TTC549 (cell line): ENCODE measurements at regions not wholly inside any gene's neighbourhood (a gene's known extent, or its start where the extent isn't known, plus 50 kb on each side); places are given as distances from the start of the nearest gene placed in this dataset.
"Not testable (repeated sequence)": the region's sequence is repeated elsewhere in the genome, so short reads cannot be mapped to it uniquely, and the experiment has no call there.

Source experiments
- FAIRE-seq: peaks from 2 replicates; lab custom pipeline; 2012; peaks lifted over from hg19 to GRCh38; lab: Jason Lieb, UNC

- FAIRE-seq: no peak
These were observed 269.7 kb upstream of the DCC start for GRCh38 chr18:52070291-52070756.

GRCh38 chr18:52077251-52077983 is 262.6 kb upstream of the DCC start:
- FAIRE-seq: no peak

- no peak for FAIRE-seq
These were observed 257.8 kb upstream of the DCC start for GRCh38 chr18:52082246-52082645.

- FAIRE-seq: no peak
These were observed 252.9 kb upstream of the DCC start for GRCh38 chr18:52087140-52087539.

- FAIRE-seq: no peak
These were observed 250.0 kb upstream of the DCC start for GRCh38 chr18:52090005-52090404.

GRCh38 chr18:52093171-52093570 is 246.8 kb upstream of the DCC start:
- FAIRE-seq: no peak

- no peak for FAIRE-seq
These were observed 221.3 kb upstream of the DCC start for GRCh38 chr18:52118684-52119083.

DNA sequence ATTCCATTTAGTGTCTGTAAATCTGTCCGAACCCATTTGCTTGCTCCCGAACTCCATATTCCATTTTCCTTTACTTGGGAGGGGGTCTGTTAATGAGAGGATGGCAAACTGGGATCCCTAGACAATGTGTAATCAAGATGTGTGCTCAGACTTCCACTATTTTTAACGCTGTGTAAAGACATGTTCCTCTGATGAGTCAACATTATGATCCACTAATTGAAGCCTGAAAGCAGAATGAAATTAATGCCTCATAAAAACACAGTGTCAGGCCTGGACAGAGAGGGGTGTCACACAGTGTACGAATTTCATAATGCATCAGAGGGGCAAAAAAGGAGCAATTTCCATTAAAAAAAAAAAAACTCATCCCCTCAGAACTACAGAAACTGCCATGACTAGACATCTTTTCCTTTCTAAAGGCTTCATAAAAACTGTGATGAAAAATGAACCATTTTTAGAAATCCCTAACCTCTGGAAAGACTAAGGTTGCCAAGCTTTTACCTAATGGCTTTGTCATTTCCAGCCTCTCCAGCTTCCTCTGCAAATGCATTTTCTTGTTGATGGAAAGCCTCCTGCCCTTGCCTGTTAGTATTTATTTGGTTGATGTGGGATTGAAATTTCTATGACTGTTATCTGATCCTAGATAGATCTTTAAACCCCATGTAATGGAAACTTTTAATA is 209.2 kb upstream of the DCC start:
- FAIRE-seq: no peak

GRCh38 chr18:52131845-52132244 is 208.2 kb upstream of the DCC start:
- no peak for FAIRE-seq

- FAIRE-seq: no peak
These were observed 203.5 kb upstream of the DCC start for GRCh38 chr18:52136532-52136931.

- no peak for FAIRE-seq
These were observed 199.0 kb upstream of the DCC start for GRCh38 chr18:52140986-52141385.

GRCh38 chr18:52150050-52150449 is 189.9 kb upstream of the DCC start:
- no peak for FAIRE-seq

- FAIRE-seq: no peak
These were observed 188.0 kb upstream of the DCC start for GRCh38 chr18:52152036-52152435.

DNA sequence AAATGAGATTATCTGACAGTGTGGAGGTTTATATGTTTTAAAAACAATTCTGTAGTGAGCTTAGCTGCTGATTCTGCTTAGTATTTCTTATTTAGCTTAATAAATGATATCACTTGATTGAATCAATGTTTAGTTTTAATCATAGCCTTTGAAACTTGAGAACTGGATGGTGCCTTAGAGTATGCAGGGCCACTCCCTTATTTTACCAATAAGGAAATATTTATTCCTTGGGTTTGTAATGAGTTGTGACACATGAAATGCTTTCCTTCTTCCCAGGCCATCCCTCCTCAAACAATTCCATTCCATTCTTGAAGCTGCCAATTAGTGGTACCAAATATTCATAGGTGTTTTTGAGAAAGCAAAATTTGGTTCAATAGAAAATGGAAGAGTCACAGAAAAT is 183.8 kb upstream of the DCC start:
- FAIRE-seq: no peak

DNA sequence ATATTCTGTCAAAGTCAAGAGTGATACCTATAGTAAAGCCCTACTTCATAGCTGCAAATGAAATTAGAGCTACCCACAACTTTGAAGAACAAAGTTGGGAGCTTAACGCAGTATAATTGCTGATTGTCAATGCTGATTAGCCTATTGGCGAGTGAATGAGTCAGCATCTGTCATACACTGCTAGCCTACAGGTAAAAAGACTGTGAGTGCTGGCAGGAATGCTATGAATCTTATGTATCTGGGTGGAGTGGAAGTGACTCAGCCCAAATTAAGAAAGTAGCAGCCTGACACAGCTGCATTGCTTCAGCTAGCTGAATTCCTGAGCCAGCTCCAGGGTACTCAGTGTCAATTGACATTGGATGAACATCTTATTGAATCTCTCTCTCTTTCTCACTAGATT is 179.4 kb upstream of the DCC start:
- FAIRE-seq: no peak

GRCh38 chr18:52163478-52163877 is 176.5 kb upstream of the DCC start:
- FAIRE-seq: no peak

DNA sequence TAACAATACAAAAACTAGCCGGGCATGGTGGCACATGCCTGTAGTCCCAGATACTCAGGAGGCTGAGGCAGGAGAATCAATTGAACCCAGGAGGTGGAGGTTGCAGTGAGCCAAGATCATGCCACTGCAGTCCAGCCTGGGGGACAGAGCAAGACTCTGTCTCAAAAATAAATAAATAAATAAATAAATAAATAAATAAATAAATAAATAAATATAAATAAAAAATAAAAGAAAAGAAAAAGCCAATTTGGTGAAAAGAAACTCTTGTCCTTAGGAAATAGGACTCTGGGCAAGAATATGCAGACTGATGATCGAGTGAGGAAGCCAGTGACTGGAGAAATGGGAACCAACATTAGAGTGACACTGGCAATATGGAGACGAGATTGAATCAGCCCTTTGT is 171.9 kb upstream of the DCC start:
- not testable (repeated sequence) for FAIRE-seq

- FAIRE-seq: no peak
These were observed 165.8 kb upstream of the DCC start for GRCh38 chr18:52174220-52174619.

DNA sequence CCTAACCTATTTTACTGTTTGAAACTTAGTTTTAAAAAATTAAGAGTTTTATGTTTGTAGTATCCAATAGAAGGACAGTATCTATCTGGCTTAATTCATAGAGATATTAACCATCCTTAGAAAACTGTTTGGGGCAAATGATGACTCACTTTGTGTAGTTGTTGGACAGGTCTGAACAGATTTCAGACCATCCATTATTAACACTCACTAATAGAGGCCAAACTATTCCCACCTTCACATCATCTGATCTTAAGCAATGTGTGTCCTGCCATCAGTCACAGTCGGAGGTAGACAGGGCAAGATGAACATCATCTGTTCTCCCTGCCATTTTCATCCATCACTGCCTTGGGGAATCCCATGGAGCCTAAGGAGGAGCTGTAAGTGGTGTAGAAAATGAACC is 164.6 kb upstream of the DCC start:
- FAIRE-seq: no peak

DNA sequence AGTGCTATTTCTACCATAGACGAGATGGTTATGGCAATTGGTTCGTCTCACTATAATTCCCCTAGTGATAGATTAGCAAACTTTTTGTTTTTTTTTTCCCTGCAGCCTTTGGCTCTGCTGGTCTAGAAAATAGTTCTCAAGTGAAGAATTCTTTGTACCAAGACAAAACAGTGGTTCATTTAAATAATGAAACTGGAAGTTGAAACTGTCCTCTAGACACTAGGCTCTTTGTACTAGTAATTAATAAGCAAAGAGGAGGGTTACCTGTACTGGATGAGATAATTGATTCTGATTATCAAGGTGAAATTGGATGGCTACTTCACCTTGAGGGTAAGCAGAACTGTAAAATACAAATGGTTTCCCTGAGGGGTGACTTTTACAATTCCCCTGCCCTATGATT is 156.9 kb upstream of the DCC start:
- FAIRE-seq: no peak

DNA sequence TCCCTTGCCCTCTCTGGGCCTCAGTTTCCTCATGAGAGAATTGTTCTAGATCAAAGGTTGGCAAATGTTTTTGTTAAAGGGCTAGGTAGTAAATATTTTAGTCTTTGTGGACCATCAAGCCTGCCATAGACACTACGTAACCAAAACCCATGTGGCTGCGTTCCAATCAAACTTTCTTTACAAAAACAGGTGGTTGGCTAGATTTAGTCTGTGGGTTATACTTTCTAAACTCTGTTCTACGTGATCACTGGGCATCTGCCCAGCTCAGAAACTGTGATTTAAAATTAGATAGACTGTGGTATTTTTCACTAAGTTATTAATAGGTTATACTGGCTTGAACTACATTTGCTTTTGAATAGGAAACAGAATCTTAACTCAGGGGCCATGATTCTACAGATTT is 149.8 kb upstream of the DCC start:
- FAIRE-seq: no peak

DNA sequence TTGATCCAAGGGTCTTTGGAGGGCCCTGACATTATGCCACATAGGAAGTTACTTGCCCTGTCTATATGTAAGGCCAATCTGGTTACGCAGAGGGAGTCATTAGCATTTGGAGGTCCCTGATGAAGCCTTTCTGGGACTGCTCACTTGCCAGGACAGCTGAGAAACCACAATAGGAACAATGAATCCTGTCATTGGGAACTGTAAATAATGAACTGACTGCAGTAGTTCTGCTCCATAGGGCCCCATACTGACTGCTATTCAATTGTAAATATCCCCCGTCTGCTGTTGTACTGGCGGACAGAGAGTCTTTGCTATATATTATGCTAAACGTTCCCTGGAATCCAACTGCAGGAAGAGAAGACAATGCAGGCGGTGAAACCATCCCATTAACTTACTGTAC is 149.4 kb upstream of the DCC start:
- no peak for FAIRE-seq

DNA sequence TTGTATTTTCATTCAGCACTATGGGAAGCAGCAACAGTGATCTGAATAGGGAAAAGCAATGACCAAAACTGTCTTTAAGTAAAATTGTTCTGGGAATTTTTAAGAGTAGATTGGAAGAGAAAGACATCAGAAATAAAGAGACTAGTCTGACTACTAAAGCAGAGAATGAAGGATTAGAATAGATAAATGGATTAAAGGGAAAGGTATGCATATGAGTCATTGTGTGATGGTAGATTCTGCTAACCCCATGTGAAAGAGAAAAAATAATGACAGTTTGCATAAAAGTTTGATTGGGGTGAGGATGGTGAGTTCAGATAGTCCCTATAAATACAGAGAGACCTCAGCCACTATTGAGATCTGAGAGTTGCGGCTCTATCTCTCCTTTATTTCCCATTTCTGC is 139.6 kb upstream of the DCC start:
- no peak for FAIRE-seq
